NCI-H2227 treated with DMSO at 0.1 percent for 48 hours (cell line): ENCODE measurements at regions not wholly inside any gene's neighbourhood (a gene's known extent, or its start where the extent isn't known, plus 50 kb on each side); places are given as distances from the start of the nearest gene placed in this dataset.
A peak's percentile ranks its signal among the peaks of the same experiment; 100 is the strongest.

Source experiments
- DNase-seq: peaks from one replicate; lab custom pipeline; 2025; lab: John Stamatoyannopoulos, UW

DNA sequence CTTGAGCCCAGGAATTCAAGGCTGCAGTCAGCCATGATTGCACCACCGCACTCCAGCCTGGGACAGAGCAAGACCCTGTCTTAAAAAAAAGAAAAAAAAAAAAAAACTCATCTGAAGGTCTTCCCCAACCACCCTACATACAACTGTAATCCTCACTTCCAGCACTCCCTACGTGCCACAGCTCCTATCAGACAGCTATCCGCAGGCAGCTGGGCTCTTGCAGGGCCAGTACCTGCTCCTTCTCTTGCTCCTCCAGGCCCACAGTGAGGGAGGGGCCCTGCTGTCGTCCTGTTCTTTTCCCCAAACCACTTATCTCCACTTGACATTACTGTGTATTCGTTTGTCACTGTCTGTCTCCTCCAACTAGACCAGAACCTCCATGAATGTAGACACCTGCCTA lies 156.1 kb upstream of the NECTIN1 start:
- DNase-seq: no peak

DNA sequence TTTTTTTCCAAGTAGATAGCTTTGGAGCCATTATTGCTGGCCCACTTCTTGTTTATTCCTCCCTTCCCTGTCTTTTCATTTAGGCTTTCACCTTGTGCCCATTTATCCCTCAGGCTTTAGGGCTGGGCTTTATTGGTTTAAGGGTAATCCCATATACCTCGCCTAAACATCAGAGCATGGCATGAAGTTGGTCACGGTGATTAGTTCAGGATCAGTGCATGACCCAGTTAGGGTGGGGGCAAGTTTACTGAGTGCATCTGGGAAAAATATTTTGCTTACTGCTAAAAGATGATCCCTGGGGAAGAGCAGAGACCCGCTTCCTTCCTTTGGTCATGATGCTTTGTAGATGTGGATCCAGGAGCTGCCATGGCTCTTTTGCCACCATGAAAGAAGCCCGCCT lies 153.3 kb upstream of the NECTIN1 start:
- DNase-seq: no peak

DNA sequence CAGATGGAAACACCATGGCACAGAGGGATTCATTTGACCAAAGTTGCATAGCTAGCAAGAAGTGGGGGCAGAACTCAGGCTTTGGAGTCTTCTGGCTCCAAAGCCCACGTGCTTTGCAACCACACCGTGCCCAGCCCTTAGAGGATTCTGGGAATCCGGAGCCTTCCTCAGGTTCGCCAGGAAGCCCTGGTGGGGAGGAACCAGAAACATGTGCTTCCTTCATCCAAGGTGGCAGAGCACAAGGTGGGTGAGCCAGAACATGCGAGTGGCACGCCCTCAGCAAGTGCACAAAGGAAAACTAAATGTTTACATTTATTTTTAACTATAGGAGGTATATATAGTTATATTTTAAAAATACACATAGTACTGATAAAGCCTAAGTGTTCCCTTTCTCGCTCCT lies 151.9 kb upstream of the NECTIN1 start:
- DNase-seq: no peak

DNA sequence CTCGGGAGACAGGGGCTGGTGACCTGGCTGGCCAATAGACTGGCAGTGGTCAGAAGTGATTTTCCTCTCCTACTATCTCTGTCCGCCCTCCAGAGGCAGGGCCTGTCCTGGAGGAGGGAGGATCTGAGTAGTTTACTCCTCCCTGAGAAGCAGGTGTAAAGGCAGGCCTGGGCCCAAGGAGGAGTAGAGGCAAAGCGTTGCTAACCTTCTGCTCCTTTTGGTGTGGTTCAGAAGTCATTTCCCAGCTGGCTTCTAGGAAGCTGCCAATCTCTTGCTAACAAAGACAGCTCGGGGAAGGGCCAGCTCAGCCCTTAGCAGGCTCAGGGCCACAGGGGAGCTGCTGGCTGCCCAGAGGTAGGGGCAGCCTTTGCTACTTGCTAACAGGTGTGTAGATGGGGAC lies 151.1 kb upstream of the NECTIN1 start:
- no peak for DNase-seq

DNA sequence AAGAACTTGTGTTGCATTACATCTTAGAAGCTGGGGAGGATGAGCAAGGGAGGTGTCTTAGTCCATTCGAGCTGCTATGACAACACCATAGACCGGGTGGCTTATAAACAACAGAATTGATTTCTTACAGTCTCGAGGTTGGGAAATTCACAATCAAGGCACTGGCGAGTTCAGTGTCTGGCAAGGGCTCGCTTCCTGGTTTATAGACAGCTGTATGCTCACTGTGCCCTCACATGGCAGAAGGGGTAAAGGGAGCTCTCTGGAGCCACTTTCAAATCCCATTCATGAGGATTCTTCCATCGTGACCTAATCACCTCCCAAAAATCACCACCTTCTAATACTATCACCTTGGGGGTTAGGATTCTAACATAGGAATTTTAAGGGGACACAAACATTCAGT lies 150.0 kb upstream of the NECTIN1 start:
- DNase-seq: no peak

DNA sequence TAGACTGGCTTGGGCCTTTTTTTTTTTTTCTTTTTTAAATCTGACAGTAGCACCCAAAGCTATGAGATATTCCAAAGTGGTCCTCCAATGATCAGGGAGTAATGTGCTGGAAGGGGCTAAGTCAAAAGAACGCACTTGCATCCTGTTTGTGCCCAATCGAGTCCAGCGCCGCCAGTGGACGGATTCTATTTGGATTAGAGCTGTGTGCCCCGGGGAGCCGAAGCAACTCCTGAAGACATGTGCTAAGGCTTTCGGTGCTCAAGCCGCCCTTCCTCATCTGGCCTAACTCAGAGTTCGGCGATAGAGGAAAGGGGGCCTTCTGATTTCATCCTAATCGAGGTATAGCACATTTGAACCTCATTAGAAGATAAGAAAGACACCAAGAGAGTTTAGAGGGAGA lies 147.8 kb upstream of the NECTIN1 start:
- DNase-seq: no peak

DNA sequence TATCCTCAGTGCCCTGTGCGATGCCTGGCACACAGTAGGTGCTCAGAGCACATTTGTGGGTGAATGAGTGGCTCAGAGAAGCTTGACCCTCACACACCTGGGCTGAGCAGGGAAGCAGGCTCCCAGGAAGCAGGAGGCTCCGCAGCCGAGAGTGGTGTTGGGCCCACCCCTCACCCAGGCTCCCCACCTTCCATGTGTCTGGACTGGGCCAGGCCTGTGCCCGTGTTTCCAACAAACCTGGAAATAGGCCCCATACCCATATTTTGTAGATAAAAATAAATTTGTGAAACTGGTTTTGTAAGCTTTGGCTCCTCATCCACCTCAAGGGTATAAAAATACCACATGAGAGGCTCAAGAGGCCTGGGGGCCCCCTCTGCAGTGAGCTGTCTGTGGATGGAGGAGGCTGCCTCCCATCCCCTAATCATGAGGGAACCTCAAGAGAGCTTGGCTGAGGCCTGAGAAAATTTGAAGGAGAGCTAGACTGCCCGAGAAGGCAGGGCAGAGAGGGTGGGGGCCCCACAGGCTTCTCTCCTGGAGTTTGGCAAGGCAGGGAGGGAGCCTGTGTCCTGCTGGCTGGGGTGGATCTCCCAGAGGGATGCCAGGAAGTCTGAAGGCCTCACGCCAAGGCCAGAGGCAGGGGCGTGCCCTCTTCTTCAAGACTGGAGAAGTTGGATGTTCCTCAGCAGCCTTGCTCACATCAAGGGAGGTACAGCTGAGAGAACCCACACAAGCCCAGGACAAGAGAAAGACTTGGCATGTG lies 147.0 kb upstream of the NECTIN1 start:
- no peak for DNase-seq

DNA sequence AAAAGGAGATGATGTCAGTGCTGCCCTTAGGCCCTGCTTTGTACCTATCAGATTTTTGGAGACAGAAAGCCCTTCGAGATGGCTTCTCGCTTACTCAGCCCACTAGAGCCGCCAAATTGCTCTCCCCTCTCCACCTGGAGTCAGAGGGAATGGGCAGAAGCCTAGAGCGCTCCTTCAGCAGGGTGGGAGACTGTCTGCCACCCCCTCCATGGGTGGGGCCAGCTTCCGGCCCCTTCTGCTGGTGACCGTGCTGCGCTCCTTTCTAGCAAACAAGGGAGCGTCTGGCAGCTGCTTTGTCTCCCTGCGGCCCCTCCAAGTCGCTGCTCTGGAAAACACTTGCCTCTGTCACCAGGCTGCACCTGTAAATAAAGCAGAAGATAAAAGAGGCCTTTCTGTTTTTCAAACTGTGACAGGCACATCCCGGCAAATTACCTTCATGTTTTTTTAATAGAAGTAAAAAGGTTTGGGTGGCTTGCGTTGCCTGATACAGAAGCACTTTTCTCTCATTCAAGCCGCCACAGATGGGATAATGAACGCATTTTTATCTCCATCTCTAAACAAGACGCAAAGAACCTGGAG lies 145.7 kb upstream of the NECTIN1 start:
- DNase-seq: no peak

DNA sequence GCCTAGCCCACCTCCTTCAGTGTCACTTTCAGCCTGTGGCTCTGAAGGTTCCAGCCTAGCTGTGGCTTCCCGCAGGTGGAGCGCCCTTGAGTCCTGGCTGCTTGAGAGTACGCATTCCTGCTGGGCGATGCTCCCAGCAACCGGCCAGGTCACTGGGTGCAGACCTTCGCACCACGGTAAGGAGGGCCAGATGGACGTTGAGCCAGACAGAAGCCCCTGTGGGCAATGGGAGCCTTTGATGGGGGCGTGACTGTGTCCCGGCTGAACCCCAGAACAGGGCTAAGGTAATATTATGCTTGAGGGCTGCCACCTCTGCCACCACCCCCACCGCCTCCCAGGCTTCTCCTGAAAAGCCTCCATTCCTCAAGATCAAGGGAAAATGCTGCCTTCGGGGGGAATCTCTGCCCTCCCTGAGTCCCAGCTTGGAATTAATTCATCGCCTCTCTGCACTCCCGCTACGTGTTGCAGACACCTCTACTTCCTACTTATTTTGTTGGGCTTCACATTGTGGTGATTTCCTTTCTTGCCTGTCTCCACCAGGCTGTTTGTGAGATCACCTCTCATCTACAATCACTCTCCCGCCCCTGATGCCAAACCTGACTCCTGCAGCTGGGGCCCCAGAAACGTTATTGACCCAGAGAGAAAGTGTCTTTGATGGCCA lies 144.9 kb upstream of the NECTIN1 start:
- no peak for DNase-seq

DNA sequence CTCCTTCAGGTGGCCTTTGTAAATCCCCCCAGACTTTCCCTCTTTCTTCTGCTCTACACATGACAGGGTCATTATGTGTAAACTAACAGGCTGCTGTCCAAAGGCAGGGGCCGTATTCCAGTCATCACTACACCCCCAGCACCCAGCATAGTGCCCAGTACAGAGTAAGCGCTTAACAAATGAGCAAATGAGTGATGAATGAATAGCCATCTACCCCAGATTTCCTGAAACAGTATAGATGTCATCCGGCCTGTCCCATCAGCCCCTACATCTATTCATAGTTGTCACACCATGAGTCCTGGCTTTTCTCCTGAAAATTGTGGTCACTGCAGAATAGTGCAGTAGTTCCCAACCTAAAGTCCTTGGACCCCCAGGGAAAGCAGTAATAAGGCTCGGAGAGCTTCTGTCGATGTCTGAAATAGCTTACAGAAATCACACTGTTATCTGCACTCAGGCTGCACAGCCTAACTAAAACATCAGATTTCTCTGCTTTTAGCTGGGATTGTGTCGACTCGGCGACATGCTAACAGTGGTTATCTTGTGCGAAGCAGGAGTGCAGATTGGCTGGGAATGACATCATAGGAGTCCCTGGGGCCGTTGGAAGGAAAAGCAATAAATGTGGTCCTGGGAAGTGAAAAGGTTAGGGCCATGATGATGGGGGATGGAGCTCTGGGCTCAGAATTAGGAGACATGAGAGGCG lies 143.8 kb upstream of the NECTIN1 start:
- no peak for DNase-seq

DNA sequence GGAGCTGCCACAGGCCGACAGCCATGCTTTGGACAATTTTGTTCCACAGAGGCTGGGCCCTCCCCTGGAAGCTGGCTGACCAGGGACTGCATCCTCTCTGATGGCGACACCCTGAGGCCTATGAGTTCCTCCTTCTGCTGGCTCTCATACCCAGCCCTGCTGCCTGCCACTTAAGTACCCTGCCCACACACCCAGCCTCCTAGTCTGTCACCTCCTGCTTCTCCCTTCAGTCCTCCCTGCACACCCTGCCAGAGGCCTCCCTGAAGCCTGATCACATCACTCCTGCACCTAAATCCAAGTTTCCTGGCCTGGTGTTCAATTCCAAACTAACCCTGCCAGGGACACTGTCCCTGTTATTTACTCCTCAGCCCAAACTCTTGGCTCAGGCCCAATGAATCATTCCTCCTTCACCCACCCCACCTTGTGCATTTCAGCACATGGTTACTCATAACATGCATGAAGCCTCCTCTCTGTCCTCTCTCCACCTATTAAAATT lies 136.7 kb upstream of the NECTIN1 start:
- no peak for DNase-seq

DNA sequence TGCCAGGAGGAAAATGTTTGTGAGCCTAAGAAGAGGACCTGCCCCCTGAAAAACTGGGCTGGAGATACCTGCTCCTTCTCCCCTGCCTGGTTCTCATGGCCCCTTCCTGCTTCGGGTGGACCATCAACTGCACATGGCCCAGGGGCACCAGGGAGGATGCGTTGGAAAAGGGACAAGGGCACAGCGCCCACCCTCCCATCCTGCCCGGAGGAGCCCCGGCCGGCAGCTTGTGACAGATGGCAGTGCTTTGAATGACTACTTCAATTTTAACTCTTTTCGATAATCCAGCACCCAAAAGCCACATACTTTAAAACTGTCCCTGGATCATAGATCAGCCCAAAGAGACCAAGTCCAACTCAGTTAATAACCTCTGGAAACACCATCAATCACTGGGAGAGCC lies 135.8 kb upstream of the NECTIN1 start:
- no peak for DNase-seq

DNA sequence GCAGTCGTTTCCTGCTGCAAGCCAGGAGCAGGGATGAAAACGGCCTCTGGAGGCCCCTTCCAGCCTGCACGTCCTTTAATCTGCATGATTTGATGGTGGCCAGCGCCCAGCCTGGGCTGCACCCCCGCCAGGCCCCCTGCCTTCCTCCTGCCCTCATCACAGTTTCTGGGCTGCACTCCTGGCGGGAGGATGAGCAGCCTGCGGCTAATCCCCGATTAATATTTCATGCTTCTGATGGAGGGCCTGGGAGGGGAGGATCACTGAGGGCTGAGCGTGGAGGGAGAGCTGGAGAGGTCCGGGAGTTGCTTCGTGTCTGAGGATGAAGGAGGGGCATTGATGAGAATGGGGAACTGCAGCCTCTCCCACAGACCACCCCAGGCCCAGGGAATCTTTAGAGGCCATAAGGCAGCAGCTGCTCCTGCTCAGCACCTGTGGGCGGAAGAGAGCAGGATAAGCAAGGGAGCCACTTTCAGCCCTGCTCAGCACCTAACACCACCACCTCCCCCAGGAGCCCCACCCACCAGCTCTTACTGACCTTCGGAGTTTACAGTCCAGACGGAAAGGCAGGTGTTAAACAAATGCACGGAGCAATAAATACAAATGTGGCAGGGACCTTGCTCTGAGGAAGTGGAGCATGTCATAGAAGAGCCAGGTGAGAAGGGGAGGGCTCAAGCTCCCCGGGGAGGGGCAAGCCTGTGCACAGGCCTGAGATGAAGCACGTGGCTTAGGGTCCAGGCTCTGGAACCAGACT lies 135.0 kb upstream of the NECTIN1 start:
- peak; percentile 8 for DNase-seq

DNA sequence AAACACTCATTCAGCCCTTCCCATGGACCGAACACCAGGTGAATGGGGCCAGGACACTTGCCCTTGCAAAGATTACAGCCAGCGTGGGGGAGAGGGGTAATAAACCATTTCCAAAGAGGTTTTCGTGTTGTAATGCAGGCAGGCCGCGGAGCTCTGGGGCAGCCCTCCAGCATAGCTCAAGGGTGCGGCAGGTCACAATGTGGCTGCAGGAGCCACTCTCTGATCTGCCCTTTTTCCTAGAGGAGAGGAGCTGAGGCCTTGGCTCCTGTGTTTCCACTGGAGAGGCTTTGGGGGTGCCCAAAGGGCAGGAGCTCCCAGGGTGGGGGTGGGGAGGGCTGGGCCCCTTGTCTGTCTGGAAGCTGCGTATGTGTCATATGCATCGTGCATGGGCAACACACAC lies 134.2 kb upstream of the NECTIN1 start:
- no peak for DNase-seq

DNA sequence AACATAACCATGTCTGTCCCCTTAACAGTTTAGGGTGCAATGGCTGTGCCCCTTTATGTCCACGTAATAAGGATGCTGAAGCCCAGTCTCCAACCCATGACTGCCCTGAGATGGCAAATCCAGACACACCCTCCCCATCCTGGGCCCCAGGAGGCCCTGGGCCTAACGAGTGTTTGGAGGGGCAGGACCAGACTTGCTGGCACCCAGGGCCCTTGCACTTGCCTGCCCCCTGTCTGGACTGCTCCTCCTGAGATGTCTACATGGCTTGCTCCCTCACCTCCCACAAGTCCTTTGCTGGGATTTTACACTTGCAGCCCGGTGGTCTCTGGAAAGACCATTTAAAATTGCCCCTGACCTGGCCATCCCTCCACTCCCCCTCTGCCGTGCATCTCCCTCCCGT lies 132.2 kb upstream of the NECTIN1 start:
- DNase-seq: no peak

DNA sequence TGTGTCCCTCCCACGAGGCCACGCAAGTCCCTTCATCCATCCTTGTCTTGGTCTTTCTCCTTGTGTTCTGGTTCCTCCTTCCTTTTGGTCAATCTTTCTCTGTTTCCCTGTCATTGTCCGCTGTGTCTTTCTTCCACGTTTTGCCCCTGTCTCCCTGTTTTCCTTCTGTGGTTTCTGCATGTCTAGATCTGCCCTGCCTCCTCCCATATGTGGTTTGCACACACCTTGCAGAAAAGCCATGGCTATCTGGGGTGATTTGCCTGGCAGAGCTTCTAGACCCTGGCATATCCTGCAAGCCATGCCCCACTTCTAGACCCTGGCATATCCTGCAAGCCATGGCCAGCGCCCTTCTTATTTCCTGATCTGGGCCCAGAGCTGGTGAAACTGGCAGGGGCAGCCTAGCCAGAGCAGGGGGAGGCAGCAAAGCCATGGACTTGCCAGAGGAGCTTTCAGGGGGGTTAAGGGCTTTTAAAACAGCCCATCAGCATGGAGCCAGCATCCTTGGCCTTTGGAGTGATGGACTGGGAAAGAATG lies 131.6 kb upstream of the NECTIN1 start:
- no peak for DNase-seq

DNA sequence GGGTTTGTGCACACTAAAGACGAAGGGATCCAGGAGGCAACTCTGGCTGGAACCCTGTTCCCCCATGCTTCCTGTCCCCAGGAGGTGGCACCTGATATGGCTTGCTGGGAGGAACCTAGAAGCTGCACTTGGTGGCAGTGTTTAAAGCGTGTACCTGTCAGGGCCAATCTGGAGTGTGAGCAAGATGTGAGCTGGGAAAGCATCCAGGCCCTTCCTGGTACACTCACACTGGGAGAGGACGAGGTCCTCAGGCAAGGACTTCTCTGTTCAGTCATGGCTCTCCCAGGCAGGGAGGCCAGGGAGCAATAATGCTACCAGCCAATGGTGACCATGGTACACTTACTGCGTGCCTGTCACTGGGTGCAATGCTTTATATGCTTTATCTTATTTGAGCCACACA lies 130.7 kb upstream of the NECTIN1 start:
- DNase-seq: no peak

DNA sequence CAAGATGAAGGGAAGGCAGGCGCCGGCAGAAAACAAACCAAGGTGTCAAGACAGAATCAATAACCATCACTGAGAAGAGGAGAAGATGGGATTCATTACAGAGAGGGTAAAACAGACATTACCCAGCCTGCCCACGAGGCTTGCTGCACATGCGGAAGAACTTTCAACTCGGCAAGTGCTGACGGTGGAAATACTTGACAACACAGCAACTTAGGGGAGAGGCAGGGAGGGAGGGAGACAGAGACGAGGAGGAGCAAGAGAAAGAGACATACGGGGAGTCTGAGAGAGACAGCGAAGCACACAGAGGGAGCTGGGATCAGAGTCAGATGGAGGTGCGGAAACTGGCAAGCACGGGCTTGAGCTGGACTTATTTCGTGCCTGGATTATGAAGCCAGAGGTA lies 129.3 kb upstream of the NECTIN1 start:
- DNase-seq: no peak

DNA sequence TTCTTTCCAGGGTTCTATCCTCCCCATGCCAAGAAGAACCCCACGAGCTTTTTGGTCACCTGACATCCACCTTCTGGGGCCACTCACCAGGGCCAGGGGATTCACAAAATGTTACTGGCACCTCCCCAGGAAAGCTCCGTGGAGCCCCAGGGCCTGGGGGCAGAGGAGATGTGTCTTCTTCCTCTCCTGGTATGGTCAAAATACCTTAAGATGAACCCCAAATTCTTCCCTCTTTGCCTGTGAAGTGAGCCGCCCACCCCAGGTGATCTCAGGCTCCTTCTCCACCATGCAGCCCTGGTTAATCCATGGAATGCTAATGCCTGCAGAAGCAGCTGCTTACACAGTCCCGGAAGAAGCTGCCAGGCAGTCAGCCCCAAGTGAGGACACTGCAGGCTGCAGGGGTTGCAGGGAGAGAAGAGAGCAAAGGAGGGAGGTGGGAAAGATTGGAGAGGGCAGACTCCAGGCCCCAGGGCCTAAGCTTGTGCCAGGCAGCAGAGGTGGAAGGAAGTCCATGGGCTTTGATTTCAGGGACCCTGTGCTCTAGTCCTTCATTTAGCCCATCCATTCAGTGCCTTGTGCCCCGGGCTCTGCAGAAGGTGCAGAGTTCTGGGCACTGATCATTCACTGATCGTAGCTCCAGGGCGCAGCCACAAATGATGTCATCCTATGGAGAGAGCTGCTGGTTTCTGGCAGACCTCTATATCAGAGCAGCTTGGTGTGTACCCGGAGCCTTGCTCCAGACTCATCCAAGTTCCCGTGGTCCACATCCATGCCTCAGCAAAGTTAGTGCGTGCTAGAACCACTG lies 127.9 kb upstream of the NECTIN1 start:
- no peak for DNase-seq

DNA sequence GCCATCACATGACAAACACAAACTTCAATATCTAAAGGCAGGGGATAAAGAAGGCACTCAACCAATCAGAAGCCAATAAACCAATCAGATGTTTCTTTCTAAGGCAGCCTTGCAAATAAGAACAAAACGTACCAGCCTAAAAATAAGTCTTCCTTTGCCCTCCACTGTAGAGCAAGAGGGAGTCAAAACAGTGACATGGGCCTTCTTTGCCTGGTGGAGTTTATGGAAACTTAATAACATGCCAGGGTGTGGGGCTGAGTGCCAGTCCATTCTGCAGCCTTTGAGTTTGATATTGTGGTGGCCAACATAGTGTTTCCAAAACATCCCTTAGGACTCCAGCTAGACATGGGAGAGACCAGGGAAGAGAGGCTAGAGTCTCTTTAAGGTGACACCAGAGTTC lies 126.1 kb upstream of the NECTIN1 start:
- DNase-seq: no peak

DNA sequence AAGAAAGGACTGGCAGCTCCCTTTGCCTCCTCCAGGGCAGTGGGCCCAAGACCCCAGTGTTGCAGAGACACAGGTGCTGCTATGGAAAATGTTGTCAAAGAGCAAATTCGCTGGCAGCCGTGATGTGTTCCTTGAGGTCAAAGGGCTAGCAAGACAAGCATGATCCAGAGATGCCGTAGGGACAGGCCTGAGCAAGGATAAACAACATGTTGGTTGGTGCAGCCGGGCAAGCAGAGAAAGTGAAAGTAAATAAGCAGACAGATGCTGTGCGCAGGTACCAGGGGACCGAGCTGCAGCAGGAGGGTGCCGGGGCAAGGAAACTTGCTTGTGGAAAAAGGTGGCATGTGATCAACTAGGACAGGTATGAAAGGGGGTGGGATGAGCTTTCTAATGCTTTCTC lies 125.5 kb upstream of the NECTIN1 start:
- no peak for DNase-seq
